GM12878 (cell line): ENCODE measurements at regions not wholly inside any gene's neighbourhood (a gene's known extent, or its start where the extent isn't known, plus 50 kb on each side); places are given as distances from the start of the nearest gene placed in this dataset.
A peak's percentile ranks its signal among the peaks of the same experiment; 100 is the strongest.
"Not testable (repeated sequence)": the region's sequence is repeated elsewhere in the genome, so short reads cannot be mapped to it uniquely, and the experiment has no call there.

Source experiments
- ATAC-seq: fragments of 200-7000 bp; cut with Tn5 transposase; 3 replicates; pipeline ENCODE4 v1.9.1; 2020; ENCODE audit warnings: mild to moderate bottlenecking, moderate library complexity
- BruUV-seq: library from RNA; stranded (reverse); fragments of 400-500 nt; replicated peaks from 2 replicates; lab custom pipeline; 2021; lab: Mats Ljungman, UMichigan
- CTCF ChIA-PET: fragments of 300-600 bp; sonication (Branson Sonifier 250); formaldehyde crosslinking; extraction: SDS; loops from one replicate; lab custom pipeline; 2021; ENCODE audit warnings: inconsistent platforms; lab: Yijun Ruan, JAX
- POLR2A ChIA-PET: fragments of 350-600 bp; formaldehyde crosslinking; extraction: SDS; loops from one replicate; lab custom pipeline; 2021; ENCODE audit warnings: inconsistent platforms; lab: Charles Lee
- RAD21 ChIA-PET: fragments of 300-600 bp; sonication (Branson Sonifier 250); formaldehyde crosslinking; loops from one replicate; lab custom pipeline; 2023; ENCODE audit warnings: antibody characterized with exemption; ENCODE audit not compliant: unreplicated experiment; lab: Charles Lee
- SMC1A ChIA-PET: fragments of 300-600 bp; sonication (Branson Sonifier 250); formaldehyde crosslinking; loops from one replicate; lab custom pipeline; 2023; ENCODE audit not compliant: unreplicated experiment, uncharacterized antibody; lab: Charles Lee
- DNase-seq: peaks from one replicate; pipeline ENCODE4 v3.0.0-alpha.2; 2011; ENCODE audit warnings: low read depth, low spot score
- FAIRE-seq: peaks from 3 replicates; lab custom pipeline; 2011; peaks lifted over from hg19 to GRCh38; lab: Jason Lieb, UNC
- H2AFZ ChIP-seq: 2 replicates; pipeline ENCODE4 v1.6.0; 2011; ENCODE audit warnings: low read depth, low read length, control low read depth; ENCODE audit not compliant: control insufficient read depth
- H3K27ac ChIP-seq: 2 replicates; pipeline ENCODE4 v1.5.1; 2011; ENCODE audit warnings: control low read depth; ENCODE audit not compliant: control insufficient read depth, insufficient read depth
- H3K27me3 ChIP-seq, 2 experiments: replicated peaks in 1 of 2; 2 replicates each; pipeline versions ENCODE4 v1.6.0 to v1.6.1; 2011; ENCODE audit warnings: low read length in 1 of 2; ENCODE audit not compliant: control insufficient read depth in 2 of 2, insufficient read depth in 2 of 2
- H3K36me3 ChIP-seq, 2 experiments: 2 replicates each; pipeline ENCODE4 v1.5.1; 2011; ENCODE audit warnings: low read length in 1 of 2; ENCODE audit not compliant: control insufficient read depth in 2 of 2, insufficient read depth in 2 of 2
- H3K4me1 ChIP-seq: 2 replicates; pipeline ENCODE4 v1.6.1; 2011; ENCODE audit warnings: mild to moderate bottlenecking, low read length, moderate library complexity, mixed read lengths; ENCODE audit not compliant: control insufficient read depth, insufficient read depth
- H3K4me2 ChIP-seq: 2 replicates; pipeline ENCODE4 v1.6.0; 2011; ENCODE audit warnings: control low read depth; ENCODE audit not compliant: control insufficient read depth, insufficient read depth
- H3K4me3 ChIP-seq: fragments of 200-600 bp; sonication (generic); 2 replicates; pipeline ENCODE4 v1.5.1; 2016
- H3K79me2 ChIP-seq: 2 replicates; pipeline ENCODE4 v1.6.0; 2011; ENCODE audit warnings: low read length; ENCODE audit not compliant: control insufficient read depth, insufficient read depth
- H3K9ac ChIP-seq: 2 replicates; pipeline ENCODE4 v1.8.0; 2011; ENCODE audit warnings: low read length, control low read depth, mixed read lengths; ENCODE audit not compliant: control insufficient read depth, insufficient read depth
- H3K9me3 ChIP-seq: replicated peaks from 3 replicates; pipeline ENCODE4 v1.5.1; 2011; ENCODE audit warnings: mild to moderate bottlenecking, low read length; ENCODE audit not compliant: control insufficient read depth, insufficient read depth
- H4K20me1 ChIP-seq: 2 replicates; pipeline ENCODE4 v1.6.0; 2011; ENCODE audit not compliant: control insufficient read depth, insufficient read depth
- WGBS: methylation state at CpG from one replicate; pipeline ENCODE4 v1.1.6; 2016; ENCODE audit warnings: low lambda C conversion rate; ENCODE audit not compliant: insufficient replicate concordance, insufficient coverage; ENCODE audit errors: missing lambda C conversion rate; 5-methylcytosine and 5-hydroxymethylcytosine counted together
- in situ Hi-C: fragments of 300-500 bp; cut with MboI; formaldehyde crosslinking; loops from 9 replicates; pipeline ENCODE4 v1.14.3; 2018; ENCODE audit warnings: mixed read lengths
- intact Hi-C: fragments of 100-400 bp; cut with micrococcal nuclease; formaldehyde crosslinking; loops from one replicate; pipeline ENCODE4 v1.14.2; 2022; ENCODE audit not compliant: unreplicated experiment

GRCh38 chr16:33824736-33825135 lies 365.3 kb downstream of the TP53TG3F start:
- H3K9me3 ChIP-seq, H3K4me1 ChIP-seq, SMC1A ChIA-PET, H3K4me3 ChIP-seq, in situ Hi-C loops, H3K9ac ChIP-seq, H3K79me2 ChIP-seq, H3K36me3 ChIP-seq, BruUV-seq, intact Hi-C loops, RAD21 ChIA-PET, H3K27me3 ChIP-seq, H3K4me2 ChIP-seq, H4K20me1 ChIP-seq, ATAC-seq, DNase-seq, POLR2A ChIA-PET, H3K27ac ChIP-seq, FAIRE-seq, H2AFZ ChIP-seq: not testable (repeated sequence)
- CTCF ChIA-PET: interaction anchor here (1.1 kb wide), 1 partner anchor 9 kb away, joined by 4 read pairs; no protein-coding TSS in a partner anchor
- WGBS: 43% methylated on average over 5 of the region's 25 CpGs

DNA sequence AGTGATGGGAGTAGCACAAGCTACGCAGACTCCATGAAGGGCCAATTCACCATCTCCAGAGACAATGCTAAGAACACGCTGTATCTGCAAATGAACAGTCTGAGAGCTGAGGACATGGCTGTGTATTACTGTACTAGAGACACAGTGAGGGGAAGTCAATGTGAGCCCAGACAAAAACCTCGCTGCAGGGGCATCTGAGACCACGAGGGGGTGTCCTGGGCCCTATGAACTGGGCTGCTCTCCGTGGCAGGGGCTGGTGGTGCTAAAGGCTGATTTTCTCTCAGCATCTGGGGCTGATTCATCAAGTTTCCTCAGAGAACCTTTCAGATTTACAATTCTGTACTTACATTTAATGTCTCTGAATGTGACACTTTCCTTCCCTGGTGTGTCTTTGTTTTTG lies 368.1 kb downstream of the TP53TG3F start:
- 32% methylated on average over 2 of the region's 5 CpGs for WGBS
- H3K27me3 ChIP-seq, H2AFZ ChIP-seq, DNase-seq, in situ Hi-C loops, H3K9me3 ChIP-seq, RAD21 ChIA-PET, H3K9ac ChIP-seq, H3K36me3 ChIP-seq, H3K4me1 ChIP-seq, BruUV-seq, H3K79me2 ChIP-seq, FAIRE-seq, H3K4me3 ChIP-seq, intact Hi-C loops, SMC1A ChIA-PET, H4K20me1 ChIP-seq, H3K4me2 ChIP-seq, POLR2A ChIA-PET, H3K27ac ChIP-seq: not testable (repeated sequence)
- peak; percentile 53 for ATAC-seq
- CTCF ChIA-PET: interaction anchor here (1.3 kb wide), 1 partner anchor 10 kb away, joined by 5 read pairs; no protein-coding TSS in a partner anchor

DNA sequence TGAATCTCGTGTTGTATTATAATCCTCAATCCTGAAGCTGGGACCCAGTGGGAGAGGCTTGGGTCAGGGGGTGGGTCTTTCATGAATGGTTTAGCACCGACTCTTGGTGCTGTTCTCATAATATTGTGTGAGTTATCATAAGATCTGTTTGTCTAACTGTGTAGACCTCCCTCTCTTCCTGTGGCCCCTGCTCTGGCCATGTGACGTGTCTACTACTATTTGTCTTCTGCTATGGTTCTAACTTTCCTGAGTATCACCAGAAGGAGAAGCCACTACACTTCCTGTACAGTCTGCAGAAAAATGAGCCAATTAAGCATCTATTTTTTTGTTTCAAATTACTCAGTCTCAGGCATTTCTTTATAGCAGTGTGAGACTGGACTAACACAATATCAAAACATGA lies 379.7 kb downstream of the TP53TG3F start:
- CTCF ChIA-PET, FAIRE-seq: not testable (repeated sequence)

More for the DNA sequence above, 379.7 kb downstream of the TP53TG3F start:
- POLR2A ChIA-PET, in situ Hi-C loops, H3K9ac ChIP-seq, H3K4me3 ChIP-seq, intact Hi-C loops, H3K27me3 ChIP-seq, H3K36me3 ChIP-seq, ATAC-seq, RAD21 ChIA-PET, H4K20me1 ChIP-seq, H3K79me2 ChIP-seq, DNase-seq, H3K27ac ChIP-seq, H2AFZ ChIP-seq, SMC1A ChIA-PET, BruUV-seq, H3K9me3 ChIP-seq, H3K4me2 ChIP-seq, H3K4me1 ChIP-seq: not testable (repeated sequence)
- no CpG with 5 or more reads among the region's 3 CpGs for WGBS
